ENCODE measurements at regions not wholly inside any gene's neighbourhood (a gene's known extent, or its start where the extent isn't known, plus 50 kb on each side); places are given as distances from the start of the nearest gene placed in this dataset.

- ChIA-PET POLR2A (no interaction called here), CTCF (no interaction called here)
- H3K4me3 Mint-ChIP-seq (ENCODE audit: unreplicated experiment) = no peak overlapping the region
- H3K27ac Mint-ChIP-seq (ENCODE audit: low read depth, unreplicated experiment) = no peak overlapping the region
- no peaks in the 10 kb centered on the region for H3K36me3 Mint-ChIP-seq (ENCODE audit: insufficient read depth, unreplicated experiment)
- H3K27me3 Mint-ChIP-seq (ENCODE audit: insufficient read depth, unreplicated experiment) = no peaks in the 10 kb centered on the region
- no TSS peak for BruUV-seq (replicated peaks)
- peaks cover 4% of the 10 kb centered on the region for H3K4me1 Mint-ChIP-seq (ENCODE audit: insufficient read depth, unreplicated experiment)
- intact Hi-C loops (cut with micrococcal nuclease) = no loop called here
- no peak for TF ChIP-seq CTCF (IDR thresholded peaks at IDR 0.05; ENCODE audit: unreplicated experiment)
- H3K9me3 Mint-ChIP-seq (ENCODE audit: unreplicated experiment) = no peaks in the 10 kb centered on the region
- no peak for DNase-seq (ENCODE audit: unreplicated experiment)
Observed at GRCh38 chr13:72379581-72379980, 347.8 kb downstream of the MZT1 start.

GRCh38 chr13:72368031-72368430 is 359.4 kb downstream of the MZT1 start:
- CTCF ChIA-PET = no interaction called here
- Mint-ChIP-seq H3K27ac (ENCODE audit: low read depth, unreplicated experiment) (no peak overlapping the region), H3K9me3 (ENCODE audit: unreplicated experiment) (no peaks in the 10 kb centered on the region), H3K4me1 (ENCODE audit: insufficient read depth, unreplicated experiment) (no peaks in the 10 kb centered on the region), H3K36me3 (ENCODE audit: insufficient read depth, unreplicated experiment) (no peaks in the 10 kb centered on the region), H3K27me3 (ENCODE audit: insufficient read depth, unreplicated experiment) (peaks cover 41% of the 10 kb centered on the region), H3K4me3 (ENCODE audit: unreplicated experiment) (no peak overlapping the region)
- no TSS peak for BruUV-seq (replicated peaks)
- intact Hi-C loops (cut with micrococcal nuclease) = no loop called here
- POLR2A ChIA-PET = no interaction called here
- no peak for TF ChIP-seq CTCF (IDR thresholded peaks at IDR 0.05; ENCODE audit: unreplicated experiment)
- DNase-seq (ENCODE audit: unreplicated experiment) = no peak

- intact Hi-C loops (cut with micrococcal nuclease) = no loop called here
- no peak for DNase-seq (ENCODE audit: unreplicated experiment)
- ChIA-PET CTCF (no interaction called here), POLR2A (no interaction called here)
- peaks cover 20% of the 10 kb centered on the region for H3K27me3 Mint-ChIP-seq (ENCODE audit: insufficient read depth, unreplicated experiment)
- no peaks in the 10 kb centered on the region for H3K9me3 Mint-ChIP-seq (ENCODE audit: unreplicated experiment)
- no peak overlapping the region for H3K4me3 Mint-ChIP-seq (ENCODE audit: unreplicated experiment)
- no peaks in the 10 kb centered on the region for H3K4me1 Mint-ChIP-seq (ENCODE audit: insufficient read depth, unreplicated experiment)
- TF ChIP-seq CTCF (IDR thresholded peaks at IDR 0.05; ENCODE audit: unreplicated experiment) = no peak
- H3K27ac Mint-ChIP-seq (ENCODE audit: low read depth, unreplicated experiment) = no peak overlapping the region
- BruUV-seq (replicated peaks) = no TSS peak
- no peaks in the 10 kb centered on the region for H3K36me3 Mint-ChIP-seq (ENCODE audit: insufficient read depth, unreplicated experiment)
Observed at GRCh38 chr13:72346716-72347115, 380.7 kb downstream of the MZT1 start.

GRCh38 chr13:72342364-72342763 is 385.1 kb downstream of the MZT1 start:
- no peak for TF ChIP-seq CTCF (IDR thresholded peaks at IDR 0.05; ENCODE audit: unreplicated experiment)
- BruUV-seq (replicated peaks) = no TSS peak
- no peak overlapping the region for H3K27ac Mint-ChIP-seq (ENCODE audit: low read depth, unreplicated experiment)
- no peaks in the 10 kb centered on the region for H3K9me3 Mint-ChIP-seq (ENCODE audit: unreplicated experiment)
- H3K4me3 Mint-ChIP-seq (ENCODE audit: unreplicated experiment) = no peak overlapping the region
- no peak for DNase-seq (ENCODE audit: unreplicated experiment)
- intact Hi-C loops (cut with micrococcal nuclease) = no loop called here
- no peaks in the 10 kb centered on the region for H3K36me3 Mint-ChIP-seq (ENCODE audit: insufficient read depth, unreplicated experiment)
- peaks cover 9% of the 10 kb centered on the region for H3K27me3 Mint-ChIP-seq (ENCODE audit: insufficient read depth, unreplicated experiment)
- H3K4me1 Mint-ChIP-seq (ENCODE audit: insufficient read depth, unreplicated experiment) = no peaks in the 10 kb centered on the region
- POLR2A ChIA-PET = no interaction called here
- CTCF ChIA-PET = no interaction called here

Measured in MCF 10A (cell line).